Stomach (tissue), 4 donors: ENCODE measurements at regions not wholly inside any gene's neighbourhood (a gene's known extent, or its start where the extent isn't known, plus 50 kb on each side); places are given as distances from the start of the nearest gene placed in this dataset.

ENCODE experiments used
- CTCF ChIP-seq, 7 experiments: fragments of 450-650 bp in 4 of 7; fragments of 200-600 bp in 3 of 7; sonication (generic) in 3 of 7; IDR thresholded peaks; one replicate each; pipeline ENCODE4 v1.5.1; 2016 to 2019; ENCODE audit warnings: antibody characterized with exemption in 7 of 7, control low read depth in 2 of 7, mild to moderate bottlenecking in 1 of 7
- POLR2A ChIP-seq, 4 donors: fragments of 450-650 bp; IDR thresholded peaks; one replicate each; pipeline ENCODE4 v1.6.1; 2016; ENCODE audit warnings: antibody characterized with exemption in 4 of 4, control low read depth in 2 of 4, mild to moderate bottlenecking in 1 of 4, moderate library complexity in 1 of 4
- POLR2AphosphoS5 ChIP-seq, 3 donors: sonication (generic); formaldehyde crosslinking; IDR thresholded peaks; one replicate each; pipeline ENCODE4 v1.6.1; 2016; ENCODE audit warnings: antibody characterized with exemption in 3 of 3

GRCh38 chr14:85358136-85358785 is 171.7 kb upstream of the FLRT2 start:
- no peak for TF ChIP-seq CTCF (IDR thresholded peaks at IDR 0.05)
- TF ChIP-seq POLR2A (IDR thresholded peaks at IDR 0.05), result no peak
- TF ChIP-seq POLR2AphosphoS5 (IDR thresholded peaks at IDR 0.05), result no peak
